ENCODE measurements at regions not wholly inside any gene's neighbourhood (a gene's known extent, or its start where the extent isn't known, plus 50 kb on each side); places are given as distances from the start of the nearest gene placed in this dataset.

- TF ChIP-seq, protein P1, sequence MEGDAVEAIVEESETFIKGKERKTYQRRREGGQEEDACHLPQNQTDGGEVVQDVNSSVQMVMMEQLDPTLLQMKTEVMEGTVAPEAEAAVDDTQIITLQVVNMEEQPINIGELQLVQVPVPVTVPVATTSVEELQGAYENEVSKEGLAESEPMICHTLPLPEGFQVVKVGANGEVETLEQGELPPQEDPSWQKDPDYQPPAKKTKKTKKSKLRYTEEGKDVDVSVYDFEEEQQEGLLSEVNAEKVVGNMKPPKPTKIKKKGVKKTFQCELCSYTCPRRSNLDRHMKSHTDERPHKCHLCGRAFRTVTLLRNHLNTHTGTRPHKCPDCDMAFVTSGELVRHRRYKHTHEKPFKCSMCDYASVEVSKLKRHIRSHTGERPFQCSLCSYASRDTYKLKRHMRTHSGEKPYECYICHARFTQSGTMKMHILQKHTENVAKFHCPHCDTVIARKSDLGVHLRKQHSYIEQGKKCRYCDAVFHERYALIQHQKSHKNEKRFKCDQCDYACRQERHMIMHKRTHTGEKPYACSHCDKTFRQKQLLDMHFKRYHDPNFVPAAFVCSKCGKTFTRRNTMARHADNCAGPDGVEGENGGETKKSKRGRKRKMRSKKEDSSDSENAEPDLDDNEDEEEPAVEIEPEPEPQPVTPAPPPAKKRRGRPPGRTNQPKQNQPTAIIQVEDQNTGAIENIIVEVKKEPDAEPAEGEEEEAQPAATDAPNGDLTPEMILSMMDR (IDR thresholded peaks at IDR 0.05; ENCODE audit: low read depth, low read length, poor library complexity, severe bottlenecking) = no peak
- no peak for TF ChIP-seq EZH2phosphoT487 (IDR thresholded peaks at IDR 0.05; ENCODE audit: borderline replicate concordance, low read length)
Measured at GRCh38 chr9:99505936-99506335, 283.9 kb downstream of the SEC61B start.

All from DOHH2 (cell line).